HepG2 (cell line): ENCODE measurements at regions not wholly inside any gene's neighbourhood (a gene's known extent, or its start where the extent isn't known, plus 50 kb on each side); places are given as distances from the start of the nearest gene placed in this dataset.

Experiments
- ATAC-seq: fragments of 200-7000 bp; cut with Tn5 transposase; 3 replicates; pipeline ENCODE4 v1.9.1; 2020; ENCODE audit warnings: mild to moderate bottlenecking, moderate library complexity
- BruUV-seq: library from RNA; stranded (reverse); fragments of 400-500 nt; replicated peaks from 2 replicates; lab custom pipeline; 2021; lab: Mats Ljungman, UMichigan
- CTCF ChIA-PET: fragments of 300-600 bp; formaldehyde crosslinking; extraction: SDS; loops from one replicate; lab custom pipeline; 2021; ENCODE audit warnings: low total read pairs, inconsistent platforms, low intra/inter-chr PET ratio; lab: Yijun Ruan, JAX
- POLR2A ChIA-PET: fragments of 350-600 bp; sonication (Branson Sonifier 250); formaldehyde crosslinking; loops from one replicate; lab custom pipeline; 2020; ENCODE audit warnings: antibody characterized with exemption, inconsistent platforms; lab: Yijun Ruan, JAX
- DNase-seq: peaks from one replicate; pipeline ENCODE4 v3.0.0-alpha.2; 2015; ENCODE audit warnings: low spot score
- FAIRE-seq: peaks from 3 replicates; lab custom pipeline; 2011; peaks lifted over from hg19 to GRCh38; lab: Jason Lieb, UNC
- H2AFZ ChIP-seq: one replicate; pipeline ENCODE4 v1.6.1; 2011; ENCODE audit warnings: low read length, inconsistent platforms
- H3K27ac ChIP-seq: fragments of 300-600 bp; 3 replicates; pipeline ENCODE4 v1.8.0; 2011; ENCODE audit warnings: mixed run types, mild to moderate bottlenecking, mixed read lengths, low read length, inconsistent platforms; ENCODE audit not compliant: insufficient read depth; ENCODE audit errors: extremely low read length
- H3K27me3 ChIP-seq, 2 experiments: fragments of 200-600 bp in 1 of 2; 2 replicates in 1 of 2; 3 replicates in 1 of 2; pipeline versions ENCODE4 v1.6.0 to v1.8.0; 2011; ENCODE audit warnings: low read length in 2 of 2, mild to moderate bottlenecking in 2 of 2, moderate library complexity in 2 of 2, inconsistent platforms in 1 of 2; ENCODE audit not compliant: insufficient read depth in 2 of 2, control insufficient read depth in 1 of 2
- H3K36me3 ChIP-seq, 2 experiments: fragments of 200-600 bp in 1 of 2; replicated peaks in 1 of 2; 2 replicates in 1 of 2; 3 replicates in 1 of 2; pipeline versions ENCODE4 v1.5.1 to v1.8.0; 2011; ENCODE audit warnings: low read length in 2 of 2, inconsistent platforms in 1 of 2; ENCODE audit not compliant: insufficient read depth in 2 of 2, control insufficient read depth in 1 of 2
- H3K4me1 ChIP-seq: 2 replicates; pipeline ENCODE4 v1.5.1; 2012; ENCODE audit warnings: low read length, inconsistent platforms; ENCODE audit not compliant: insufficient read depth
- H3K4me2 ChIP-seq: 2 replicates; pipeline ENCODE4 v1.6.0; 2011; ENCODE audit warnings: low read depth, low read length, inconsistent platforms
- H3K4me3 ChIP-seq, 3 experiments: fragments of 200-600 bp in 1 of 3; sonication (generic), shearing (Covaris generic) in 1 of 3; replicated peaks in 1 of 3; 2 replicates each; pipeline ENCODE4 v1.5.1; 2011 to 2016; ENCODE audit warnings: low read length in 3 of 3, inconsistent platforms in 2 of 3, low read depth in 2 of 3, mild to moderate bottlenecking in 2 of 3, control low read depth in 1 of 3, mixed read lengths in 1 of 3; ENCODE audit not compliant: insufficient read depth in 1 of 3
- H3K79me2 ChIP-seq: one replicate; pipeline ENCODE4 v1.6.1; 2011; ENCODE audit warnings: low read length, inconsistent platforms; ENCODE audit not compliant: insufficient read depth
- H3K9ac ChIP-seq: 2 replicates; pipeline ENCODE4 v1.6.0; 2011; ENCODE audit warnings: mild to moderate bottlenecking, low read depth, low read length, inconsistent platforms; ENCODE audit not compliant: insufficient read depth
- H3K9me3 ChIP-seq: 2 replicates; pipeline ENCODE4 v1.5.1; 2012; ENCODE audit warnings: mild to moderate bottlenecking, low read length
- H4K20me1 ChIP-seq: 2 replicates; pipeline ENCODE4 v1.6.0; 2011; ENCODE audit warnings: inconsistent platforms, mild to moderate bottlenecking, low read length, moderate library complexity; ENCODE audit not compliant: insufficient read depth
- ARNT ChIP-seq: fragments of 450-650 bp; IDR thresholded peaks from 2 replicates; pipeline ENCODE4 v1.6.1; 2017
- HMG20B ChIP-seq: conservative IDR thresholded peaks from 2 replicates; pipeline ENCODE4 v1.6.1; 2016; ENCODE audit warnings: missing genetic modification reagents, missing compliant biosample characterization
- NPAS2 ChIP-seq: sonication (generic); formaldehyde crosslinking; IDR thresholded peaks from 2 replicates; pipeline ENCODE4 v1.8.0; 2022; ENCODE audit warnings: mild to moderate bottlenecking, missing genetic modification reagents, borderline replicate concordance
- PHF21A ChIP-seq: sonication (generic); formaldehyde crosslinking; IDR thresholded peaks from 2 replicates; pipeline ENCODE4 v1.5.0; 2020; ENCODE audit warnings: mild to moderate bottlenecking, missing genetic modification reagents
- SNRNP70 ChIP-seq: fragments of 200-400 bp; formaldehyde crosslinking; IDR thresholded peaks from 2 replicates; pipeline ENCODE4 v1.6.1; 2017; ENCODE audit warnings: mild to moderate bottlenecking, low read depth, low read length, moderate library complexity
- ZKSCAN1 ChIP-seq: fragments of 150-350 bp; IDR thresholded peaks from 2 replicates; pipeline ENCODE4 v1.6.1; 2014; ENCODE audit warnings: low read length
- ZNF562 ChIP-seq: sonication (generic); formaldehyde crosslinking; IDR thresholded peaks from 2 replicates; pipeline ENCODE4 v1.8.0; 2022; ENCODE audit warnings: missing genetic modification reagents, borderline replicate concordance
- WGBS: methylation state at CpG from one replicate; pipeline ENCODE4 v1.1.6; 2017; ENCODE audit warnings: low lambda C conversion rate; 5-methylcytosine and 5-hydroxymethylcytosine counted together
- in situ Hi-C: cut with HindIII; loops from 2 replicates; pipeline ENCODE4 v1.10.0; 2017; ENCODE audit warnings: low pct_unique_long_range_greater_than_20kb; ENCODE audit not compliant: extremely low pct_ligation_motif_present
- intact Hi-C: fragments of 100-400 bp; cut with micrococcal nuclease; formaldehyde crosslinking; loops from one replicate; pipeline ENCODE4 v1.10.0; 2022; ENCODE audit not compliant: unreplicated experiment
- TF ChIP-seq, protein P1 (sequence below): sonication (generic); formaldehyde crosslinking; IDR thresholded peaks from 2 replicates; pipeline ENCODE4 v1.8.0; 2022; ENCODE audit warnings: missing genetic modification reagents, mild to moderate bottlenecking, moderate library complexity, borderline replicate concordance

DNA sequence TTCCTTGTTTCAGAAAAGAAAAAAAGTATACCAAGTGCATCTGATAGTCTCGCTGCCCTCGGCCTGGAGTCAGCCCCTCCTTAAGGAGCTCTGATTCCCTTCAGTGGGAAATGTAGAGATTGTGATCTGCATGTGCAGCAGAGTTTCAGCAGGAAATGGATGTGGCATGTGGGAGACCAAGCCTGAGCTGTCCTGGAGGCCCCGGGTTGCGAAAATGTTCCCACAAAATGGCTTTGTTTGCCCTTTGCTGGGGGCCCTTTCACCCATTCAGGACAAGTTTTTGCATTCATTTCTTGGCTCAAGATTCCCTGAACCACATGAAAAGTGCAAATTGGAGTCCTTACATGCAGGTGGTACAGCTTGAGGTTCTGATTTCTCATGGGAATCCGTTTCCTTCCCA is 230.9 kb downstream of the GADD45G start:
- no peak overlapping the region for H2AFZ ChIP-seq
- POLR2A ChIA-PET = no interaction called here
- FAIRE-seq (no peak), ATAC-seq (no peak)
- intact Hi-C loops = no loop called here
- no peaks in the 10 kb centered on the region for H3K79me2 ChIP-seq
- no peak overlapping the region for H3K27ac ChIP-seq
- no peaks in the 10 kb centered on the region for H4K20me1 ChIP-seq
- H3K27me3 ChIP-seq = peaks cover 1 to 10% of the 10 kb centered on the region in 2 experiments; a peak in 2 of 5 replicates
- H3K36me3 ChIP-seq = no peaks in the 10 kb centered on the region
- no peak overlapping the region for H3K9ac ChIP-seq
- no peak overlapping the region for H3K4me3 ChIP-seq
- no peak for TF ChIP-seq PHF21A (CRISPR knock-in tag)
- TF ChIP-seq NPAS2 = no peak
- no peak for TF ChIP-seq SNRNP70
- TF ChIP-seq ARNT = no peak
- TF ChIP-seq, protein P1, sequence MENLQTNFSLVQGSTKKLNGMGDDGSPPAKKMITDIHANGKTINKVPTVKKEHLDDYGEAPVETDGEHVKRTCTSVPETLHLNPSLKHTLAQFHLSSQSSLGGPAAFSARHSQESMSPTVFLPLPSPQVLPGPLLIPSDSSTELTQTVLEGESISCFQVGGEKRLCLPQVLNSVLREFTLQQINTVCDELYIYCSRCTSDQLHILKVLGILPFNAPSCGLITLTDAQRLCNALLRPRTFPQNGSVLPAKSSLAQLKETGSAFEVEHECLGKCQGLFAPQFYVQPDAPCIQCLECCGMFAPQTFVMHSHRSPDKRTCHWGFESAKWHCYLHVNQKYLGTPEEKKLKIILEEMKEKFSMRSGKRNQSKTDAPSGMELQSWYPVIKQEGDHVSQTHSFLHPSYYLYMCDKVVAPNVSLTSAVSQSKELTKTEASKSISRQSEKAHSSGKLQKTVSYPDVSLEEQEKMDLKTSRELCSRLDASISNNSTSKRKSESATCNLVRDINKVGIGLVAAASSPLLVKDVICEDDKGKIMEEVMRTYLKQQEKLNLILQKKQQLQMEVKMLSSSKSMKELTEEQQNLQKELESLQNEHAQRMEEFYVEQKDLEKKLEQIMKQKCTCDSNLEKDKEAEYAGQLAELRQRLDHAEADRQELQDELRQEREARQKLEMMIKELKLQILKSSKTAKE (CRISPR knock-in tag) = no peak
- TF ChIP-seq HMG20B (CRISPR knock-in tag) = no peak
- TF ChIP-seq ZNF562 = no peak
- TF ChIP-seq ZKSCAN1 = no peak
- TF ChIP-seq, all 625 proteins: peak for 0
- Histone ChIP-seq H3K4me2 (no peak overlapping the region), H3K9me3 (no peaks in the 10 kb centered on the region), H3K4me1 (no peaks in the 10 kb centered on the region)
- CTCF ChIA-PET = no interaction called here
- no TSS peak for BruUV-seq
- 2% methylated on average over 3 of the region's 5 CpGs for WGBS
- no peak for DNase-seq
- in situ Hi-C loops = no loop called here
